ENCODE measurements at regions not wholly inside any gene's neighbourhood (a gene's known extent, or its start where the extent isn't known, plus 50 kb on each side); places are given as distances from the start of the nearest gene placed in this dataset.
"Not testable (repeated sequence)": the region's sequence is repeated elsewhere in the genome, so short reads cannot be mapped to it uniquely, and the experiment has no call there.

DNA sequence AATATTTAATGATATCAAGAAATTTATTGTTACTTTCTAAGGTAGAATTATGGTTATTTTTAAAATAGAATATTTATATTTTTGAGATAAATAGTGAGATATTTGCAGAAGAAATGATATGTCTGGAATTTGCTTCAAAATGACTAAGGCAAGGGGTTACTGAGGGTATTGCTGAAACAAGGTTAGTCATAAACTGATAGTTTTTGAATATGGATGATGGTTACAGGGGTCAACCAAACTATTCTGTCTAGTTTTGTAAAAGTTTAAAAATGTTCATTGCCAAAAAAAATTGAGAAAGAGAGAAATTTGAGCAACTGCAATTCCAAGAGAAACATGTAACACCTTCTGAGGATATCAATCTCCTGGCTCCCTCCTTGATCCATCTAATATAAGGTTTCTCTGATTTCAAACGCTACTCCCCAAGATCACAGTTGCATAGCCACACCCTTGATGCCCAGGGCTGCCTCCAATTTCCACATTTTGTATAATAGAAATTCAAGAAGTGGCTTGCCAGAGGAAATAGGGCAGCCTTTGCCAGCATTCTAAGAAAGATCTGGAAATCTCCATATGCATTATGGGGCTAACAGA, 159.4 kb upstream of the NAMPT start:
- DNase-seq: no peak

DNA sequence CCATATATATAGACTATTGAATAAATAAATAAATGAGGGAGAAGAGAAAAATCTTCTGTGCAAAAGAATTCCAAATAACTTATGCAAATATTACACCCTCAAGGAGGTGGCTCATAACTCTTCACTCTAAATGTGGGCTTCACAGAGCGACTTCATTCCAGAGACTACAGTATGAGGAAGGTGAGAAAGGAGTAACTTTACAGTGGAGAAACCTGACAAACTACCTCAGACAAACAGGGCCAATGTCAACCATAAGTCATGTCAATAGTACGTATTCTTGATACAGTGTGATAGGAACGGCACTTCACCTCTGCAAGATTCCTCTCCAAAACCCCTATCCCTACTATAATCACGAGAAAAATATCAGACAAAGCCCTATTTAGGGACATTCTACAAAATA, 158.4 kb upstream of the NAMPT start:
- DNase-seq: no peak

DNA sequence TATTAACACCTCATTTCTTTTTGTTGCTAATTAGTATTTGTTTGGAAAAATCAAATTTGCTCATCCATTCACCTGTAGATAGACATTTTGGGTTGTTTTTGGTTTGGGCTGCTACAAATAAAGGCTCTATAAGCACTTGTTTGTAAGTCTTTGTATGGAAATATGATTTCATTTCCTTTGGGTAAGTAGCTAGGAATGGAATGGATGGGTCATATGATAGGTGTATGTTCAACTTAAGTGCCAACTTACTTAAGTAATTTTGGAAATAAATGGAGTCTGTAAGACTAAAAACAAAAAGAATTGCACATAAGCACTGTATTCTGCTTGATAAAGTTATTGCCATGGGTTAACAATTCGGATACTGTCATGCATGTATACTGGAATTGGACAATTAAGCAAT, 157.7 kb upstream of the NAMPT start:
- no peak for DNase-seq

DNA sequence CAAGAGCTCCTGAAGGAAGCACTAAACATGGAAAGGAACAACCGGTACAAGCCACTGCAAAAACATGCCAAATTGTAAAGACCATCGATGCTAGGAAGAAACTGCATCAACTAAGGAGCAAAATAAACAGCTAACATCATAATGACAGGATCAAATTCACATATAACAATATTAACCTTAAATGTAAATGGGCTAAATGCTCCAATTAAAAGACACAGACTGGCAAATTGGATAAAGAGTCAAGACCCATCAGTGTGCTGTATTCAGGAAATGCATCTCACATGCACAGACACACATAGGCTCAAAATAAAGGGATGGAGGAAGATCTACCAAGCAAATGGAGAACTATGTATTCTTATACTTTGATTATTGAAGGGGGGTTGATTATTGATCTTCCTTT, 156.6 kb upstream of the NAMPT start:
- not testable (repeated sequence) for DNase-seq

DNA sequence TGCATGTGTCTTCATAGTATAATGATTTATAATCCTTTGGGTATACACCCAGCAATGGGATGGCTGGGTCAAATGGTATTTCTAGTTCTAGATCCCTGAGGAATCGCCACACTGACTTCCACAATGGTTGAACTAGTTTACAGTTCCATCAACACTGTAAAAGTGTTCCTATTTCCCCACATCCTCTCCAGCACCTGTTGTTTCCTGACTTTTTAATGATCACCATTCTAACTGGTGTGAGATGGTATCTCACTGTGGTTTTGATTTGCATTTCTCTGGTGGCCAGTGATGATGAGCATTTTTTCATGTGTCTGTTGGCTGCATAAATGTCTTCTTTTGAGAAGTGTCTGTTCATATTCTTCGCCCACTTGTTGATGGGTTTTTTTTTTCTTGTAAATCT, 152.2 kb upstream of the NAMPT start:
- DNase-seq: not testable (repeated sequence)

DNA sequence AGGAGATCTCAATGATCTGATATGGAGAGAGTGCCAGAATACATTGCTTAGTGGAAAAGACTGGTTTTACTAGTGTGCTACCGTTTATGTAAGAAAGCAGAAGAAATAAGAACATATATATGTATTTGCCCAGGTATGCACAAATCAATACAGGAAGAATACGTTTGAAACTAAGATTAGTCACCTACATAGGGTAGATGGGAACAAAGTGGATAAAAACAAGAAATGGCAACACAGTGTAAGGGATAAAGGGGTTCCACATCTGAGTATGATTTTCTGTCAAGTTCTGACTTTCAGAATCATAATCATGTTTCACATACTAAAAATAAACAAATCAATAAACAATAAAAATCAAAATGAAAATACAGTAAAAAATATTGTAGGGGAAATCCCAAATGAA, 148.6 kb upstream of the NAMPT start:
- DNase-seq: no peak

DNA sequence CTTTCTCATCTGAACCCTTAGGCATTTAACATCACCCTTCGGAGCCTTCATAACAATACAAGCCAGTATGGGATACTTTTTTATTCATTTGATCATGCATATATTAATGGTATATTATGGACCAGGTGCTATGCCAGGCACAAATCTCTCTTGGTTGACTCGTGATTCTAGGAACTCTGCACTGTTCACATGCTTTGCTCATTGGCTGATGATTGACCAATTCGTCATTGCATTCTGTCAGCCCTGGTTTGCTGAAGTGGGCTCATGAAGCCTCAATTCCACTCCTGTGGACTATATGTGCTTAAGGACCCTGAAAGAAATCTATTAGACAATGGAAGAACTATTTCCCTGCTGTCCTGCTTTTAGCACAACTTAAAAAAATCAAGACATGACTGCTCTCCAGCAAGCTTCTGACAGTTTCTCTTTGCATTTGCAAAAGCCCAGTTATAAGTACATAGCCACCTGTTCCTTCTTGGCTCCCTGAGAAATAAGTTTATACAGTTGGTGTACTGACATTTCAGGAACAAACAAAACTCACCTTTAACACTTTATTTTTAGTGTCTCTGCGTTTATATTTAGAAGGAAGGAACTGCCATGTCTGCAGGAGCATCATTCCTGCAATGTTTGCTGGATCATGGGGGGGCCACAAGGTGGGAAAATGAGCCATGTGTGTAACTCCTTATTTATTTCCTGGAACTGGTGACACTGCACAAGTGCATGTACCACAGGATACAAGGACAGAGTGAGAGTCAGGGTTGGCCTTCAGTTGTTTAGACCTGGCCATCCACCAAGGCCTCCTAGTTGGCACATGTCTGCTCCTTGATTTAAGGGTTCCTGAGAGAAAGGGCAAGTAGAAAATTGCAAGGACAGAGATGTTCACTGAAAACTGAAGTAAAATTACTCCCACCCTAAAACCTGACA, 146.0 kb upstream of the NAMPT start:
- DNase-seq: no peak

DNA sequence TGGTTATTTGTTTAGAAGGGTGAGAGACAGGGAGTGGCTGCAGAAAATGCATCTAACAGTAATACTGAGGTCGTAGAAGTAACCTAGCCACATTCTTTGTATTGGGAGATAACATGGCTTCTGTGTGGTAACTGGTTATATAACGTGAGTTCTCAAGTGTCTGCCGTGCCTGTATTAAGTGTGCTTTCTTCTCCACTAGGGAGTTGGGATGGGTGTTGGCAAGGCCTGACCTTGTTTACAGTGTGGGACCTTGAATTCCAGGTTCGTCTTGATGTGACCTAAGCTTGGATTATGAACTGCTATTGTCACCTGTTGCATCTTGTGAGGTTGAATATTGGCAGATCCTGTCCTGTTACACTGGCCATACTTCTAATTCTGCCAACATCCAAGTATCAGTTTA, 145.3 kb upstream of the NAMPT start:
- no peak for DNase-seq

DNA sequence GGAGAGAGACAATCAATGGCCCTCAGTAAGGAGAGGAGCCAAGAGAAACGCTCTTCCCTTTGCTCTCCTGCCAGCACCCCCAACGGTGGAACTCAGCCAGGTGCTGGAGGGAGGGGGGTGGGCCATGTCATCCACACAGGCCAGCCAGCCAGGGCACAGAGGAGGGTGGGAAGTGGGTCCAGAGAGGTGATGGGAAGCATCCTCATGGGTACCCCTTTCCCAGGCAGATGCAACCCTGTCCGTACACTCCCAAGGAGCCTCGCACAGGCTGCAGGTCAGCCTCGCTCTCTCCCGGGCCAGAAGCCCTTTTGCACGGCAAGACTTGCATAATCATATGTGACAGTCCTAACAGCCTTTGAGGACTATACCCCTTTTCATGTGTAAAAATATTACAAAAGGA, 142.0 kb upstream of the NAMPT start:
- no peak for DNase-seq

DNA sequence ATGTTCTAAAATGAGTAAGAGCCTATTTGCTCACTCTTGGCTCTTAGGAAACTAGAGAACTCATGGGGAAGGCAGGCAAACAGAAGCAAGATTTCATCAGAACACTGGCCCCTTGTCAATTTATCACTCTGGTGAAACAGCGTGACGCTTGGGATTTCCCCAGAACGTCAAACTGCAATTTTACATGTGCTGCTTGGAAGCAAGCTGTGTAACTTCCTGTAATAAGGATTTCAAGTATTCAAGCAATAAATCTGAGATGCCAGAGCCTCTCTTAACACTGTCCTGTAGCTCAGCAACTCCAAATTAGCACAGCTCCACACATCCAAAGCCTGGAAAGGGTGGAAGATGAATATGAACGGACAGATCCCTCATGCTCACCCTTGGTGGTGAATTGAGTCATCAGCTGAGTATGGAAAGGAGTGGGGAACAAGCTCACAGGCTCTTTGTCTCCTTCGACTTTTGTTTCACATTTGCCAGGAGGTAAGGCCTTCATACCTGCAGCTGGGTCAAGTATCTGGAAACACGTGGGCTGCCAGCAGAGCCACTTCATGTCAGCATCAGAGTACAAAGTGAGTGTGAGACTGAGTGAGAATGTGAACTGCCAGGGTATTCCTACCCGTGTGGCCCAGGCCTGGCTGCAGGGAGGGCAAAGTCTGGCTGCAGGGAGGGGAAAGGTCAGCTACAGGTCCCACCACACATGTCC, 140.4 kb upstream of the NAMPT start:
- peak; percentile 22 for DNase-seq

DNA sequence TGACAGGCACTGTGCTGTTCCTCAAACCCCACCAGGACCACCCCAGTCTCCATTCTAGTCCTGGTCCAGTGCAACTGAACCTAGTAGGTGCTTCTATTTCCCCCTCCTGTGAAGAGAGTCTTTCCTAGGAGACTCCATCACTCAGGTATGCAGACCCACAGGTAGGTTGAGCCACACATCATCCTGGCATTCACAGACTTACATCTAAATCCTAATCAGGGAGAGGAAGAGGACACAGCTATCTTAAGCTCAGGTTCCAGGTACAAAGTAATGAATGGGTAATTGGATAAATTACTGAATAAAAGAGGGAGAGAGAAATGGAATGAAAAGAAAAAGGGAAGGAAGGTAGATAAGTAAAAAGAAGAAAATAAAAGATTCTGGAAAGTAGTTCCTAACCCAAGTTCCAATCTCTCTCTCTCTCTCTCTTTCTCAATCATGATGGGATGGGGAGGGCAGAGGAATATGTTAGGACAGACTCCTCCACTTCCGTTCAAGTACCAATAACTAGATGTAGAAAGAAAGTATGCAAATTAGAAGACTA, 139.8 kb upstream of the NAMPT start:
- no peak for DNase-seq

DNA sequence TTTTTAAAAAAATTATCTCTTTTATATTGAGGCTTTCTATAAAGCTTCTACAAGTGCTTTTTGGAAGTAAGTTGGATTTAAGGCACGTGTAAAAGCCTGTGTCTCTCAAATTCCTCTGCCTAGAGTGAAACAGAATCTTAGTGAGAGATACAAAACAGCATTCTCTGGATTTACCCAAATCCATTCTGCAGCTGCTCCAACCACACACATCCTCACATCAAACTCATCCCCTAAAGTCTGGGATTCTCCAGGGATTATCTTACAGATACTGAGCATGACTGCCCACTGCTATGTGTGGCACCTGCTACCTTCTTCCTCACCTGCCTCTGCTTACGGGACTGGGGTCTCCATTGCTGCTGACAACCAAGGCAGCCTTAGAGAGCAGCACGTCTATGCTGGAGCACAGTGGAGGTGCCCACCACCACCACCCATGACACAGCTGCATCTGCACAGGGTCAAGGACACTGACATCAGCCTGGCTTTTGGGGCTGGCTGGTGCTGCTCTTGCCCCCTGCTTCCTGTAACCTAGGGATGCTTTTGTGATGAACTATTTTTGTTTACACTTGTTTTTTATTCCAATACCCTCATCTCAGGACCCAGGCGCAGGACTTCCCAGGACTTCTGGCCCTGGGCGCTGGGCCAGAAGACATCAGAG, 139.2 kb upstream of the NAMPT start:
- DNase-seq: no peak

DNA sequence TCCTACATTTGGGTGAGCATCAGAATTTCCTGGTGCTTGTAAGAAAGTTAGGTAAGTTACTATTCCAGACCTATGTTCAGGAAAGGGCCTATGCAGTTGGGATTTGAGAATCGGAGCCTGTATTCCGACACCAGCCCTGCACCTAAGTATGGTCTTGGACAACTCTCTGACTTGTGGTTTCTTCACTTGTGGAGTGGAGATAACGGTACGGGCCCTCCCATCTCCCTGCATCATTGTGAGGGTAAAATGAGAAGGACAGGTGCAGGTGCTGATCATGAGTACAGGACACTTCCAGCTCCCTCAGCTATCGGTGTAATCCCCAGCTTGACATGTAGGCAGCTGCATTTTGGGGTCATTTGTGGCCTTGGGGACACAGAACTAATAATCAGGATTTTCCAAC, 138.3 kb upstream of the NAMPT start:
- no peak for DNase-seq

DNA sequence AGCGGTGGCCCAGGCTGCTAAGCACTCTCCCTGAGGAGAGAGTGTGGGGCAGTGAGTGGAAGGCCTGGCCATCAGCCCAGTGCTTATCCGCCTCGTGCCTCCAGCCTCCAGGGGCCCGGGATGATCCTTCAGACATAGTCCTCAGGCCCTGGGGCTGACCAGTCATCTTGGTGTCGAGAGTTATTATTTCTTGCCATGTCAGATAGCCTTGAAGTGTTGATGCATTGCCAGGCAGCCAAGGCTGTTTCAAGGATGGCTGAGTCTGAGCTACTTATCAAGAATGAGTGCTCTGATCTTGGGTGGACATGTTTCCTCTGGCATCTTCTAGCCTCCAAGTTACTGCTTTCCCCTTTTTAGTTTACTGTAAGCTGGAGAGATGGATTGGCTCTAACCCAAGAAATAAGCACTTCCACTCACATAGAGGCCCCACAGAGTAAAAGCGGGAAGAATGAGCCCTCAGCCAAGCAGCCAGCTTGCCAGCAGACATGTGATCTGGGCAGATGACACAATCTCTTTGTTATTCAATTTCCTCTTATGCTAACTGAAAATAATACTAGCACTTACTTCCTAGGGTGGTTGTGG, 136.5 kb upstream of the NAMPT start:
- DNase-seq: peak; percentile 3

DNA sequence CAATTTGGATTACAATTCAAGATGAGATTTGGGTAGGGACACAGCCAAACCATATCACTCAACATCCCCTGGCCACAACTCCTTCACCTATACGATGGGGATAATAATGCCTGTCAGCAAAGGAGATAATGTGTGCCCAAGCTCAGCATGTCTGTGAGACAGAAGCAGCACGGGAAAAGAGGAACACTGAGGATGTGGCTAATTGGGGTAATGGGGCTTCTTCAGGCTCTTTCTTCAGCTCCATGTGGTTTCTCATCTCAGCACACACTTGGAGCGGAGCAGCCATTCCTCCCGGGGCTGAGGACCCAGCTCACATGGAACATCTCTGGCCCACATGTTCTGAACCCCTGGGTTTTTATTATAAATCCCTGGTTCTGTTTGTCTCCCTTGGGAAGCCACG, 136.0 kb upstream of the NAMPT start:
- DNase-seq: no peak

DNA sequence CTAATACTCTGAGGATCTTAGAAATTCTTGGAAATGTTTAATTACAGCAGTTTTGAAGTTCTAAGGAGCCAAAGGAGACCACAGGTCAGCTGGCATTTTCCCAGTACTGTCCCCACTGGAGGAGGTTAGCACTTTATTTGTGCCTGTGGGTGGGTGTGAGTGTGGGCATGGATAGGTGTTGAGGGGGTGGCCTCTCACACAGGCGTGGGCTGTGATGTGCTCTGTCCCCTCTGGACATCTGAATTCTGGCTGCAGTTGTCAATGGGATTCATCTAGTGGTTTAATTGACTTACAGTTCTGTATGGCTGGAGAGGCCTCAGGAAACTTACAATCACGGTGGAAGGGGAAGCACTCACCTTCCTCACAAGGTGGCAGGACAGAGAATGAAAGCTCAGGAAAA, 135.4 kb upstream of the NAMPT start:
- no peak for DNase-seq

DNA sequence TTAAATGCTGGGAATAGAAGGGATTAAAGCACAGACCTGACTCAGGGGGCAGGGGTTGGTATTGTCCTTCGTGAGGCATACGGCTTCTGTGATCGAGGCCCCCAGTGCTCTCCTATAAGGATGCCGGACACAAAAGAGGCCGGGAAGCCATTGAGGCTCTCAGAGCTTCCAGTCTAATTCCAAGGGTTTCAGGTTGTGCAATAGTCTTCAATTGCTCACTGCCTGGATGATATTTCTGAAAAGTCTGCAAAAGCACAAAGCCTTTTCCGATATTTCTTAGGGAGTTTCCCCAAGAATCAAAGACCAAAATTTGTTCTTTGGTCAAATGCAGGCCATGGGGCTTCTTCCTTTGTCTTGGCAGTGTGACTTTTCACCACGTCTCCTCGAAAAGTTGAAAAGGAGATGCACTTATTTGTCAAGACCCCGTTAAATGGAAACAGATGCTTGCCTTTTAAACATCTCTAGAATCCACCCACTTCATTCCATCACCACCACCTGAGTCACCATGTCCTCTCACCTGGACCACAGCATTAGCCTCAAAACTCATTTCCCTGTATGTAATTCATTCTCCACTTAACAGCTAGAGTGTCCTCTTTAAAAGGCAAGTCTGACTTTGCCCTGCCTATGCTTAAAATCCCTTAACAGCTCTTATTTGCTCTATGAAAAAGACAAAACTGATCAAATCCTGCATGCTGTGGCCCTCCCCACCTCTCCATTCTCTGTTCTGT, 134.8 kb upstream of the NAMPT start:
- DNase-seq: no peak

DNA sequence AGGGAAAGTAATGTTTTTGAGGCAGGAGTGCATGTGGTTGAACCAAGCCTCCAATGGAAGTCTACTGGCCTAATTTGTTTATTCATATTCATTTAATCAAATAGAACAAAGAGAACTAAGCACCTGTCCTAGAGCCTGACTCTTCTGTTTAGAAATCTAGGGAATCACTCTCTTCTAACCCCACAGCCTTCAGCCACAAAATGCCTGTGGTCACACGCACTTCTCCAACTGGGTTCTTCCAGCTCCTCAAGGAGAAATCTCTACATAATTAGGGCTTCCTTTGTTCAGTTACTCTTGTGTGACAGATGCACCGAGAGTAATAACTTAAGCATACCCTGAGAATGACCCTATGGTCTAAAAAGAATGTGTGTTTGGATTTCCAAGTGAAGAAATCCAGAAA, 133.7 kb upstream of the NAMPT start:
- DNase-seq: no peak

DNA sequence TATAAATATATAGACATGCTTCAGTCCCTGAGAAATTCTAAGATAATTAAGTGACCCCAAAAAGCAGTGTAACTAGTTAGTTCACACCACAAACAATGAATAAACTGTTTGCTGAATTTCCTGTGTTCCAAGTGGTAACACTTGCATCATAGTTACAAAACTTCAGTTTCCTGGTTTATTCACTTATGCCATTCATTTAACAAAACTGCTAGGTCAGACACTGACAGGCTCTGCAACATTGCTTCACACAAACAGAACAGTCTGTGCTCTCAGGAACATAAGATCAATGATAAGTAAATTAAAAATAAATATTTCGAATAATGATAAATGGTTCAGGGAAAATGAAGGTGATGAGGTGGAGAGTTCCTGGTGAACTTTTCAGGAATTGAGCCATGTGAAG, 133.3 kb upstream of the NAMPT start:
- peak; percentile 16 for DNase-seq

DNA sequence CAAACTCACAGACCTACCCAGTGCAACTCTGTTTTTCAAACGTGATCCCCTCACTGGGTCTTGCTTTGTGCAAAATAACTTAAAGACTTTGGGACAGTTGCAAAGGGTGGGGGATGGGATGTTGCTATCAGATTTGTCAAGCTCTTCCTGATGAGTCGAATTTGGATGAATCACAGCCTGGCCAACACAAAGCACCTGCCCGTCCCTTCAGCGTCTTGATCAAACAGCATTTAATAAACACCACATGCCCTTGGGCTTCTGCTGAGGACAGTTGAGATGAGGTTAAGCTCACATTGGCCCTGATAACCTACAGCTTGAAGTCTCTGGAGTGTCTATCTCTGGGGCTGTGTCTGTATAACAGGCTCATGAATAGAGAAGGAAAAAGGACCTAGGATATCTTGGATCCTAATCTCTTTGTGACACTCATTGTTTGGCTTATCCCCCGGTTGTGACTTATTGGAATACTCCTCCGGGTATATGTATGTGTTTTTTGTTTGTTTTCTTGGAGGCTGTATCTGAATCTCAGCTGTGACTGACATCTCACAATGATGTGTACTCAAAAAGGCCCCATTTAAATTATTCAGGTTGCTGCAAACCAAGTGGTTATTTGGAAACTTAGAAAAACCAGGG, 132.6 kb upstream of the NAMPT start:
- no peak for DNase-seq

DNA sequence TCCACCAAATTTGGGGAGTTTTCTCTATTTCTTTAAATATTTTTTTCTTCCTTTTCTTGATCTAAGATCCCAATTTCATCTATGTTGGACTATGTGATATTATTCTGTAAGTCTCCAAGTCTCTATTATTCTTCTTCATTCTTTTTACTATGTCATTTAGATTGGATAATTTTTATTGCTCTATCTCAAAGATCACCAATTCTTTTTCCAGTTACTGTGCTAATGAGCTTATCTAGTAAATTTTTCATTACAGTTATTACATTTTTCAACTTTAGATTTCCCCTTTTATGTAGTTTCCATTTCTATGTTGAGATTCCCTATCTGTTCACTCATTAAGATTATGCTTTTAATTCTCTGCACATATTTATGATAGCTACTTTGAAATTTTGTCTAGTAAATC, 131.6 kb upstream of the NAMPT start:
- no peak for DNase-seq

DNA sequence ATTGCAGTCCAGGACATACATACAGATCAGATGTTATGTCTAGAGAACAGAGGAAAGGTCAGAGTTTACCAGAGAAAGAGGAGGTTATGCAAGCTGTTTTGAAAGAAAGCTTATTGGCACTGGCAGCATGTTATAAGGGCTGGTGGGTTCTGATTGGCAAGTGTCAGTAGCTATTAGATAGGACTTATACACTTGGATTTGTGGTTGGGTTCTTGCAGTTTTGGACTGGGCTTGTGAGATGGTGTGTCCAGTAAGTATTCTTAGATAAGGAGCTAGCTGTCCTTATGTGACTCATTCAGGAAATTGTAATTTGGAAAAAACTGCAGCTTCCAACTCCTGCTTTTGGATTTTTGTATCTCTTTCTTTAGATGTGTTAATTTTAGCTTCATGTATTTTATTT, 130.7 kb upstream of the NAMPT start:
- DNase-seq: peak; percentile 23
